NOMO-1 treated with dmso at 0.1 percent for 144 hours (cell line): ENCODE measurements at regions not wholly inside any gene's neighbourhood (a gene's known extent, or its start where the extent isn't known, plus 50 kb on each side); places are given as distances from the start of the nearest gene placed in this dataset.

Experiments
- DNase-seq: peaks from one replicate; lab custom pipeline; 2025; ENCODE audit not compliant: unreplicated experiment; lab: John Stamatoyannopoulos, UW

DNA sequence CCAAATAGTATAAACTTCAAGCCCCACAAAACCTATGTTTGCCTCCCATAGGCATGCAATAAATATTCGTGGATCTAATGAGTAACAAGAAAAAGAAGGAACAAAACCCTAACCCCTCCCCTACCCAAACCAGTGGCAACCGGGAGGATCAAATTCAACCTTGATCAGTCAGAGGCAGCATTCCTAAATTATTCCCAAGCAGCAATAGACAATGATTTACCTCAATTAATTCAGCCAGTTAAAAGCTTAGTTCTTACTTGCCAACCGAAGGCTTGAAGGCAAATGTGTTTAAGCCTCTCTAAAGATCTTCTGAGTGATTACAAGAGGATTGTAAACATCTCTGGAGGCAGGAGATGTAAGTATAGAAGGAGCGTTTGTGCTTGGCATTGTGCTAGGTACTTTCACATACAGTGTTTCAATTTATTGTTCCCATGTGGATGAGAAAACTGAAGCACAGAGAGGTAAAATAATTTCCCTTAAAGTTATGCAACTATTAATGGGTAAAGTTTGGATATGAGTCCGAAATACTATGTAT lies 197.7 kb downstream of the MTX2 start:
- DNase-seq: no peak

DNA sequence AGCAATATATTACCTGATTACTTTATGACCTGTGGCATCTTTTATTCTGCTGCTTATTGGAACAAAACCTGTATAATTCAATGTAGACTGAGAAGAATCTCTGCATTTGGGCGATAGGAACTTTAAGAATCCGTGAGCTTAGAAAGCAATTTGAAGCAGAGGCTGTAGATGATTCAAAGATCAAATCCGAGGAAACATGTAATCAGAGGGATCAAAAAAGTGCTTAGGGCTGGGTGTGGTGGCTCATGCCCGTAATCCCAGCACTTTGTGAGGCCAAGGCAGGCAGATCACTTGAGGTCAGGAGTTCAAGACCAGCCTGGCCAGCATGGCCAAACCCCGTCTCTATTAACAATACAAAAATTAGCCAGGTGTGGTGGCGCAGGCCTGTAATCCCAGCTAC lies 198.4 kb downstream of the MTX2 start:
- DNase-seq: no peak

DNA sequence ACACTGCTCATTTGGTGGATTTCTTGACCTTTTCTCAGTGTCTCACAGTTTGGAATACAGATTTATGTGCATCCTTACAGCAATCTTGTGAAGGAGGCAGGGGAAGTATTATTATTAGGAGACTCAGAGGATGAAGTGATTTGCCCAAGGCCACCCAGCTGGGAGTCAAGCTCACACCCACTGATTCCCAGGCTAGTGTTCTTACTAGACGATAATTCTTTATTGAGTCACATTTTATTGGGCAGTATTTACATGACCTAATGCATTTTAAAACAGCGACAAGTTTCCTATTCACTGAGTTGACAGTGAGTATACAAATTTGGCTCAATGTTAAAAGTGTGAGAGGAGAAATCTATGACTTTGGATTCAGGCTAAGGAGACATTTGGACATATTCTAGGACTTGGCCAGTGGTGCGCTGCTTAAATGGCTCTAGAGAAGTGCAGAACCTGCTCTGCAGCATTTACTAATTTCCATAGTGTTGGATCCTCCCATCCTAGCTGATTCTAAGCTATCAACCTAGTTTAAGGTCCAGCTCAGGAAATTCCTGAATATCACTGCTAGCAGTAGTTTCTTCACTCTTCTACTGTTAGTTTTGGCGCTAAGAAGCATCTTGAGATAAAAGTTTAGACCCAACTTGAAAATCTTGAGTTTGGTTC lies 199.3 kb downstream of the MTX2 start:
- no peak for DNase-seq

DNA sequence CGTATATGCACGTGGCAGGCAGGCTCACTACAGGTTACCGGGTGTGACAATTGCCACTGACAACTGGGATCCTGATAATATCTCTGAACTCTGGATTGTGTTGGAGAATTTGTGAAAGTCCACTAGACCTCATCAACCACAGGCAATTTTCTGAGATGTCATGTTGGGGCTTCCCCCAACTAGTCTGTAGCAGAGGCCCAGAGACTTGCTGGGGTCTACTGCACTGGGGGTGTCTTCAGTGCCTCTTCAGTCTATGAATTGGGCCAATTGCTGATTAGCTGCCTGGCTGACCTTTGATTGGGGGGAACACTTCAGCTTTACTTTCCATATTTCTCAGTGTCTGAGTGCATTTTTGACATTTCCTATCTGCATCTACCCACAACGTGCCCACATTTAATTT lies 201.5 kb downstream of the MTX2 start:
- no peak for DNase-seq

DNA sequence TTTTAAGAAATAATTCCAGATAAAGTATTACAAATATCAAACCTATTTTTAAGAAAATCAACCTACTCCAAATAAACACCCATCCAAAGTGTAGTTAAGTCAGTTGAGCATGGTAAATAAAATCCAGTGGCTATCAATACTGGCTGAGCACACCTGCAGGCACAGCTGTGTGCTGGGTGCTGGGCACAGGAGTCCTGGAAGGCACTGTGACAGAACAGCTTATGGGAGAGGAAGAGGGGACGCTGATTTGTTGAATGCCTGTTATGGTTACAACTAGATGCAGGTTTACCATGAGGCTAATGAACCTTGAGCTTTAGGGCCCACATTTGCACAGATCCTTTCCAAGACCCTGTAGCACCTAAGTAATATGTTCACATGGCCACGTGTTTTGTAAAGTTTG lies 202.7 kb downstream of the MTX2 start:
- DNase-seq: no peak

DNA sequence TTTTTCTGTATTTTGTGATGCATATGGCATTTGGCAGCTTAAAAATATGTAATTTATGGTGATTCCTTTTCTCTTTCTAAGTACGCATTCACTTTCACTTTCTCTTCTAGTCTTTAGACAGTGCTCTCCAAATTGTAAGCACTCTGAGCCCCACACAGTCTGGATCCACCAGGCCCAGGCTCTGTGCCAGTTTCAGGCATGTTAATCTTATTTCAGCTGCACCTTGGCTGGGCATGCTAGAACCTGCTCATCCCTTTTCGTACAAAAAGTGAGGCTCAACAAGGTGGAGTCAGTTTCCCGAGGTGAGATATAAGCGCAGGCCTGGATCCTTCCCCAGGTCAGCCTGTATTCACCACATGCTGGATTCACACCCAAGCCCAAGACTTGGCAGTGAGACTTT lies 203.9 kb downstream of the MTX2 start:
- DNase-seq: no peak

DNA sequence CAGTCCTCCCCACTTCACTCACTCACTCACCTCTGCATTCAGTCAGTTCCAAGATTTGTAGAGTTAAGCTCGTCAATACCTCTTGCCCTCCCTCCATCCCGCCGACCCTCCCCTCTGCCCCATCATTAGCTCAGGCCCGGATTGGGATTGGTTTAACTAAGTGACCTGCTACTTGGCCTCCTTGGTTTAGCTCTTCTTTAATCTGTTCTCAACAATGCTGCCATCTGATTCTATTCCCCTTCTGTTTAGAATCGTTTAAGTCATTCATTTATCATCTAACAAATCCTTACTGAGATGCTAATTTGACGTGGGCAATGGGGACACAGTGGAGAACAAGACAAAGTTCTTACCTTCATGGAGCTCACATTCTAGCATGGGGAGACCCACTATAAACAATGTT lies 204.6 kb downstream of the MTX2 start:
- no peak for DNase-seq

DNA sequence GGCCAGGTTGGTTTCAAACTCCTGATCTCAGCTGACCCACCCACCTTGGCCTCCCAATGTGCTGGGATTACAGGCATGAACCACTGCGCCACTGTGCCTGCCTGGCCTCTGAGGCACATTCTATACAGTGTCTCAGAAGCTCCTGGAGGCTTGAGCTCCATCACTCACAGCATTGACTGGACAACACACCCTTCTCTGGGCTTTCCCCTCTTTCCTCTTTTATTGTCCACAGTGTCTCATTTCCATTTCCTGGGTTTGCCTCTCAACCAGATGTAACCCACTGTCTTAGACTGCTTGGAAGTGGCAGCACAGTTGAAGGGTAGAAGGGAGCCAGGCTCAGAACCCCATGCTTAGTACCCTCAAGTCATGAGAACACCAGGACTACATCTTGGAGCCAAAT lies 208.1 kb downstream of the MTX2 start:
- DNase-seq: no peak

DNA sequence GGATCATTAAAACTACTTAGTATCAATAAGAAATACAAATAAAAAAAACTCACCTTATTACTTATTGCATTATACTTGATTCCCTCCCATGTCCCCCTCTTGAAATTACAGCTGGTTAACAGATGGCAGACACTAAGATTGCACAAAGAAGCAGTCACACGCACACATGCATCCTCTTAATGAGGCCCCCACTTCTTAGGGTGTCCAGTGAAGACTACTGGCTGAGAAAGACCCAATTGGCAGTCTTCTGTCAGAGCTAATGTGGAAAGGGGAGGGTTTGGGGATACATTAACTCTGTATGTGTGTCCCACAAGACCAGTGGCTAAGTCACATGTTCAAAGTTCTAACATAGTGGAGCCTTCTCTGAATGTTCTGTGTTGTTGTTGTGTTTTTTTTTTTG lies 210.7 kb downstream of the MTX2 start:
- DNase-seq: no peak

DNA sequence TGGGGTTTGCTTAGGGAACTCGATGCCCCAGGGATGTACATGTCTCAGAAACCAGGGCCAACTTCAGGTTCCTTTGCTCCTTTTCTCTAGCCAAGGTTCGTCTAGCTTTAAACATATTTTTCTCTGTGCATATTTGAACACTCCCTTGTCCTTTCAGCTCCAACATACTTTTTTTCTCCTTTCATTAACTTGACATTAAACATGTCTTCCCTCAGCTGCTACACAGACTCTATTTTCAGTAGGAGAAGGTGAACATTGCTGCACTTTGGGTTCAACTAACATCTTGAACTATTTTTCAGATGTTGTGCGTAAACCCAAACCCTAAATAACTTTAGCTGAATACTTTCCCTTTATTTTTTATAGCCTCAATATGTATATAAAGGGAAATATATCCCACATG lies 212.9 kb downstream of the MTX2 start:
- DNase-seq: no peak

DNA sequence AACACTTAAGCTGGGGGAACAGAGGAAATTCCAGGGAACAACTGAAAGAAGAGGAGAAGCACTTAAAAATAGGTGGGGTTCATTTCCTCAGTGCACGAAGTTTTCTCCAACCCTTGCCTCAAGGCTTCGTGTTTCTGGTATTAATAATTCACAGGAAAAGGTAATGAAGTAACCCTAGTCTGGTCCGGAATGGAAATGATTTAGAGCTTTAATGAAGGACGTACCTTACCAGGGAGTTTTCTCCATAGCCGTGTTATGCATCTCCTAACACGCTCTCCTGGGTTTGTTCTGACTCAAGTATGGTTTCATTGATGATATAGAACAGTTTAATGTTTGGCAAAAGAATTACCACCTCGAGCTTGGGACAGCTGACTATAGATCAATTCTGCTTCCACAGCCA lies 214.2 kb downstream of the MTX2 start:
- no peak for DNase-seq

DNA sequence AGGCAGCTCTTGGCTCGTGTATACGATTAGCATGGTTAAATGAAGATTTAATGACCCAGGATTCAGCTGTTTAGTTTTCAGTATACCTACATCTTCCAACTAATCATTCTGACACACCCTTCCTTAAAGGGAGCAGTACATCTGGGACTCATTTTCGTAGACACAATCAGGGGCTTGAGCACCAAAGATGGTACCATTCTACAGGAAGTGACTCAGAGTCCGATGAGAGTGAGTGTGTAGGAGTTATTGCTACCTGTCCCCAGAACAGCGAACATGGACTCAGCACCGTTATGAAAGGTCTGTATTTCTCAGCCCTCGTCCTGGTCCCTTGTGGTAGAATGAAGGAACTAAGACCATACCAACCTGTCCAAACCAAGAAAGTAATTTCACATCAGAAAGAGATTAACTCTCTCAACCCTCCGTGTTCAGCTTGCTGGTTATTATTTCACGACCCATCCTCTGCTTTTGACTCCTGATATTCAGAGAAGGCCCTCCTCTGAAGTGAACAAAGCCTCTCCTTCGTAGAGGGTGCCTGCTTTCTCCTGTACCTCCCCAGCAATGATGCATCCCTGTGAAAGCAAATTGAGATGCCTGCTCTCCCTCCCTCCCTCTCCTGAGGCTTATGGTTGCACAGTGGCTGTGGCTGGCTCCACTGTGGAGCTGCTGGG lies 214.8 kb downstream of the MTX2 start:
- DNase-seq: no peak

DNA sequence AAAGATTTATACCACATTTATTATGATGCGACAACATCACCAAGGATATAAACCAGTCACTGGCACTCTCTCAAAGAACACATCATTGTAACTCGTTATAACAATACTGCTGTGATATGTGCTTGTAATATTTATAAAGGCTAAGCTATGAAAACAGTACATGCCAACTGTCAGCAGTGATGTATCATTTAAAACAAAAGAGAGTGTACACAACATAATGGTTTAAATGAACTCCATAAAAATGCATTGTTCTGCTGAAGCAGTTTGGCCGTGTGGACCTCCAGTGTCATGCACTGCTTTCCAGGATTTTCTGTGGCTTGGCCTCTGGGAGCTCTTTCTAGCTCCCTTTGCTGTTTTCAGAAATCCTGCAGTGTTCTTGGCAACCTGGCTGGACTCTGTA lies 215.6 kb downstream of the MTX2 start:
- DNase-seq: no peak

DNA sequence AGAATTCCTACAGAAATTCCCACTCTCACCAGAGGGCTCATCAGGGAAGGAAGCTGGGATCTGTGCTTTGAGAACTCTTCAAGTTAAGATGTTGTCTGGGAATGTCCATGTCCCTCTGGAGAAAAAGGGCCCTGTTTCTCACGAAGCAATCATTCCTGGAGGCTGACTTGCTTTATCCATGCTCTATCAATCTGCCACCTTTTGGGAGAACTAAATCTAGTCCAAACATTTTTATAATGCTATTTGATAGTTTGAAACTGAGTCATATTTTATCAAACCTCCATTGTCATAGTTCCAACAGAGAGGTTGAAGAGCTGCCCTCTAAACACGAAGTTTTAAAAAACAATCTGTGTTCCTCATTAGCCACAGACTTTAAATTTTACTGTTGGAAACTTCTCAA lies 219.2 kb downstream of the MTX2 start:
- DNase-seq: no peak

DNA sequence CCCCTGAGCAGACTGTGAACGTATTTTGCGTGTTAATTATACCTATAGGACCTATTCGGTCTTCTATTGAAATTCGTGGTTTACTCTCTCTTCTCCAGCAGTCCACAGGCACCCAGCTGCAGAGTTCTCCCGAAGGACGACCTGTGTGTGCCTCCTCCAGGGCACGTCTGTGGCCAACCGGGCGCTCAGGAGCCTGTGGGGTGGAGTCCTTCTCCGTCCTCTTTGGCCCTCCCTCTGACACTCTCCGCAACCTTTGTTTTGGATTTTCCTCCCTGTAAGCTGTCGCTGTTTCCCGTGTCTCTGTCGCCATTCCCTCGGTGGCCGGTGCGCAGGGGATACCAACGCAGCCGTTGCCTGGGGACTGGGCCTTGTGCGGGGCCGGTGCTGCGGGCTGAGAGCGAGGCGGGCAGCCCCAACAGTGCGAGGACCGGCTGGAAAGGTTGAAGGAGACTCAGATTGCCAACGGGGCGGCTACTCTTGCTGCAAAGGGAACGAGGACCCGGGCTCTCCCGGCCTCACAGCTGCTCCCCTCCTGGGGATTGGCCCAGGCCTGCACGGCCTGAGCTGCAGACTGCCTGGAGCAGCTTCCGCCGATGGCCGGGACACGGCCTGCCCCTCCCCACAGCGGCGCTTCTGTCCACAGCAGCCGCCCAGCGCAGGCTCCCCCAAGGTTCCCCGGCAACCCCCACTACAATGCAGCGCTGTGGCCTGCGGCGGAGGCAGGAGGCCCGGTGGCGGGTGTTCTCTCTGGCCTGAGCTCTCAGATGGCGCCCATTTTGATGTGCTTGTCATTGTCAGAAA lies 221.0 kb downstream of the MTX2 start:
- DNase-seq: no peak

DNA sequence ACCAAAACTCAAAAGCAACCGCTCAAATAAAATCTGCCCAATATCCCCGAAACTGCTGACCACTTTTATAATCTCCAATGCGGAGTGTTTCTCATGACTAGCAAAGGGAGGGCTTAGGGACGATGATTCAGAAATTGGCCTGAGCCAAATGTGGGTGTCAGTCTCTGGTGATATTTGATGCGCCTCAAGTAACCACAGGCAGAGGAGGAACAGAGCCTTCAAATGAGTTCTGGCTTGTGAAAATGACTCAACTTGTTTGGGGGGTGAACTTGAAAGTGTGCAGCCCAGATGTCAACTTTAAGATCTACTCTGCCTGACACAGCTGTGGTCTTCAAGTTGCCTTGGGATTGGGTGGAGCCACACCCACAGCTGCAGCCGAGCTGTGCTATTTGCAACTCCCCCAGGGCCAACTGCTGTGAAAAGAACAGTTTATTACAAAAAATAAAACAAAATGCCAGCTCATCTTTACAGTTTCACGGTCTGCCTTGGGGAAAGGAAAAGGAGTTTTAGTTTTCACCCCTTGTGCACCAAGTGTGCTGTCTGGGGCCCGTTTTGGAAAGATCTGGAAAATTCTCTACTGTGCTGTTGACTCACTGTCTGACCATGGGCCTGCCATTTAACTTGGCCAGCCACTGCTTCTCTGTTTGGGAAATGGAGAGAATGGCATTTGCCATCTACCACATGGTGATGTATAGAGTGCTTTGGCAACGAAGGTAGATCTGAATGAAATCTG lies 222.1 kb downstream of the MTX2 start:
- DNase-seq: no peak

DNA sequence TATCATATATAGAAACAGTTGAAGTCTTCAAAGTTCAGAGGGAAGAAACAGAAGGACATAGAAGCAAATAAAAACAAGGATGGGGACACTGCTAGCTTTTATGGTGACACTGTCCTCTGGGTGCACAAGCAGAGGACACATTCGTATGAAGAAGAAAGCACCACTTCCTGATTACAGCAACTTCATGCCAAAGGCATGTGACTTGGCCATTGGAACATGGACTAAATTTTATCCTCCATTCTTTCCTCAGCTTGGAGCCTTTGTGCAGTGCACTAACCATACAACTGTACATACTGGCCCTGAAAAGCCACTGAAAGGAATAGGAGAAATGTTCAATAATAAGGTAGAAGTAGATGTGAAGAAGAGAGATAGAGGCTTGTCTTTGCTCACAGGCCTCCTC lies 223.3 kb downstream of the MTX2 start:
- no peak for DNase-seq

DNA sequence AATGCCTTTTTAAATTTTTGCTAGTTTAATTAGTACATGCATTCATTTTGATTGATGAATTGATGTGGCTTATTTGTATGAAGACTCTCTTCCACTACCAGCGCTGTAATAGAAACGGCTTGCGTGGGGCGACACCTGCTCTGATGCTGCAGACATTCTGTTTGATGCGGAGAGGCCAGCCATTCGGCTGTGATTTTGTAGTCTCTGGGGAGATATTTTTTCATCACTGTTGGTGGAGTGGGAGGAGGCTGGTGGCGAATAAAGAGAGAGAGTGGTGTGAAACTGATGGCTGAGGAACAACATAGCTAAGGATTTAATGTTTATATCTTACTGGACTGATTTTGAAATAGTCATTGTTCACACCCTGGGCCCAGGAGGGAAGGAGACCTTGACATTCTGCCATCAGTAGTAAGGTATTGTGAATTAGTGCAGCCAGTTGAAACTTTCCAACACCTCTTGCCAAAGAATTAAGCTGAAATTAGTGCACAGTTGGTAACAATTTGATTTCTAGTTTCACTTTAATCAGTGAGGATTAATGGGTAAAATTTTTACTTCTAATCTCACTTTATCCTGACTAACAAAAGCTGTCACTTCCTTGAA lies 224.1 kb downstream of the MTX2 start:
- DNase-seq: no peak

DNA sequence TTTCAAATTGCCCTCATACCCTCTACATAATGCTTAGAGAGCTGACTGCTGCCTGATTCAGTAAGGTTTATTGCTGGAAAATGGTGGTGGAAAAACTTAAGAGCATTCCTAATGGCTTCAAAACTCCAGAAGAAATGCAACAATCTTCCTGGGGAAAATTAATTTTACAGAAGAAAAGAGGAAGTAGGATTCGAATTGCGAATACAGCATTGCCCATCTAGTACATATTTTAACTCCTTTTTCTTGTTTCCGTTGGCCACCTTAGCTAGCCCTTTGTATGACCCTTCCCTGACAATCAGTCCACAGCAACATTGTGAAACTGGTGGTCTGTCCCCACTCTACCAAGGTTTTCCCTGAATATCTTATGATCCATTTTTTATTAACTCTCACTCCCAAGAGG lies 224.7 kb downstream of the MTX2 start:
- DNase-seq: no peak

DNA sequence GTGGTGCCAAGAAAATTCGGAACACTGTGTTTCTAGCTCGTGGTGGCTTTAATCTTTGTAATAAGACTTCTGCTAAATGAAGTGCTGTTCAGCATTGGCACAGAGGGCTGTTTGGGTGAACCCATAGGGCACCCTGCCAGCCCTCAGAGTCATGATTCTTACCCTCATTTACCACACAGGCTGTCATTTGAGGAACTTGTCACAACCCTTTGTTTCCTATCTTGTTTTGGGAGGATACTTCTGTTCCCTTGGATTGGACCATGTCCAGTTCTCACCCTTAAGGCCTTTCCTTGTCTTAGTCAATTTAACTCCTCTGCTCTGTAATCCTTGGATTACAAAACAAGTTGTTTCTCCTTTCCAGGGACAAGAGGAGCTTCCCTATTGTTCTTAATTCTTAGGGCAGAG lies 225.7 kb downstream of the MTX2 start:
- no peak for DNase-seq

DNA sequence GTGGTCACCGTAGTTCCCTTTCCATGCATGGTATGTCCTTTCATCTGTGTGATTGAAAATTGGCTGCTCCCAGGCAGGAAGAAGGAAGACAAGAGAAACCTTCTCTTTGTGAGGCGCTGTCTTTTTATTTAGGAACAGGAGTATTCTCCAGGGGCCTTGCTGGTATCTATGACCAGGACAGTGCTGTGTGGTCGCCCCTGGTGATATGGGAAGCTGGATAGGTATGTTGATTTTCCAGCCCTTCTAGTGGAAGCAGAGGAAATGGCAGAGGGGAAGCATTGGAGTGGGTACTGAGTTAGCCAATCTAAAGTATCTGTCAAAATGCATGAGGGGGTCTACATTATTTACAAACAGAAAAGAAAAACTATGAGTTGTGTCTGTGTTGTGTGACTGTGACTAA lies 226.6 kb downstream of the MTX2 start:
- DNase-seq: no peak
